ENCODE measurements at regions not wholly inside any gene's neighbourhood (a gene's known extent, or its start where the extent isn't known, plus 50 kb on each side); places are given as distances from the start of the nearest gene placed in this dataset.

- no peak for TF ChIP-seq CTCF (IDR thresholded peaks at IDR 0.05; ENCODE audit: extremely low read depth, missing control alignments)
- no peak for DNase-seq (ENCODE audit: low spot score)
Measured at GRCh38 chr6:134480593-134480992, 162.7 kb upstream of the SGK1 start.

GRCh38 chr6:134478764-134479399, 161.0 kb upstream of the SGK1 start:
- TF ChIP-seq CTCF (IDR thresholded peaks at IDR 0.05; ENCODE audit: extremely low read depth, missing control alignments): no peak
- DNase-seq (ENCODE audit: low spot score): no peak

GRCh38 chr6:134477991-134478635, 160.2 kb upstream of the SGK1 start:
- no peak for TF ChIP-seq CTCF (IDR thresholded peaks at IDR 0.05; ENCODE audit: extremely low read depth, missing control alignments)
- no peak for DNase-seq (ENCODE audit: low spot score)

- no peak for DNase-seq (ENCODE audit: low spot score)
- no peak for TF ChIP-seq CTCF (IDR thresholded peaks at IDR 0.05; ENCODE audit: extremely low read depth, missing control alignments)
Measured at GRCh38 chr6:134474955-134475354, 157.0 kb upstream of the SGK1 start.

GRCh38 chr6:134472661-134473060, 154.7 kb upstream of the SGK1 start:
- no peak for DNase-seq (ENCODE audit: low spot score)
- no peak for TF ChIP-seq CTCF (IDR thresholded peaks at IDR 0.05; ENCODE audit: extremely low read depth, missing control alignments)

- no peak for TF ChIP-seq CTCF (IDR thresholded peaks at IDR 0.05; ENCODE audit: extremely low read depth, missing control alignments)
- no peak for DNase-seq (ENCODE audit: low spot score)
Measured at GRCh38 chr6:134472046-134472445, 154.1 kb upstream of the SGK1 start.

- DNase-seq (ENCODE audit: low spot score): no peak
- no peak for TF ChIP-seq CTCF (IDR thresholded peaks at IDR 0.05; ENCODE audit: extremely low read depth, missing control alignments)
Measured at GRCh38 chr6:134470457-134470975, 152.6 kb upstream of the SGK1 start.
